Thyroid gland (tissue), 4 donors: ENCODE measurements at regions not wholly inside any gene's neighbourhood (a gene's known extent, or its start where the extent isn't known, plus 50 kb on each side); places are given as distances from the start of the nearest gene placed in this dataset.

Experiments
- DNase-seq, 2 donors: peaks; one replicate each; pipeline ENCODE4 v3.0.0-alpha.2; 2019
- H3K27ac ChIP-seq, 3 donors: fragments of 200-600 bp; sonication (generic); 1 replicate in 2 of 3; 2 replicates in 1 of 3; pipeline ENCODE4 v1.5.1; 2016 to 2019; ENCODE audit warnings: mild to moderate bottlenecking in 1 of 3, moderate library complexity in 1 of 3
- H3K27me3 ChIP-seq: fragments of 200-600 bp; sonication (generic); one replicate; pipeline ENCODE4 v1.5.1; 2019
- H3K36me3 ChIP-seq, 2 donors: fragments of 200-600 bp; sonication (generic); one replicate each; pipeline ENCODE4 v1.5.1; 2016 to 2019
- H3K4me1 ChIP-seq, 2 donors: fragments of 200-600 bp; sonication (generic); one replicate each; pipeline ENCODE4 v1.5.1; 2017 to 2019
- H3K4me3 ChIP-seq, 3 donors: fragments of 200-600 bp; sonication (generic); replicated peaks in 1 of 3; 1 replicate in 2 of 3; 2 replicates in 1 of 3; pipeline ENCODE4 v1.5.1; 2016; ENCODE audit warnings: mild to moderate bottlenecking in 1 of 3
- H3K9me3 ChIP-seq: fragments of 200-600 bp; sonication (generic); one replicate; pipeline ENCODE4 v1.5.1; 2017
- CTCF ChIP-seq, 6 experiments: fragments of 200-600 bp in 3 of 6; fragments of 450-650 bp in 3 of 6; sonication (generic) in 3 of 6; IDR thresholded peaks; one replicate each; pipeline ENCODE4 v1.5.1; 2016 to 2019; ENCODE audit warnings: antibody characterized with exemption in 6 of 6, mild to moderate bottlenecking in 2 of 6, inconsistent platforms in 1 of 6, moderate library complexity in 1 of 6
- POLR2A ChIP-seq, 2 donors: fragments of 450-650 bp; IDR thresholded peaks; one replicate each; pipeline ENCODE4 v1.6.1; 2017; ENCODE audit warnings: antibody characterized with exemption in 2 of 2, mild to moderate bottlenecking in 2 of 2, moderate library complexity in 1 of 2
- WGBS, 2 donors: methylation state at CpG; one replicate each; pipeline ENCODE4 v1.1.5; 2017; 5-methylcytosine and 5-hydroxymethylcytosine counted together
- intact Hi-C: fragments of 100-400 bp; cut with DNase I; formaldehyde crosslinking; loops from one replicate; pipeline ENCODE4 v1.15.1; 2023

GRCh38 chr6:154682633-154683125 lies 50.5 kb upstream of the SCAF8 start:
- 90 to 91% methylated on average over 10 of the region's 10 CpGs for WGBS, 2 donors
- no peak overlapping the region for H3K4me3 ChIP-seq
- no peak overlapping the region for H3K27ac ChIP-seq
- H3K9me3 ChIP-seq = no peaks in the 10 kb centered on the region
- TF ChIP-seq CTCF (IDR thresholded peaks at IDR 0.05) (no peak), POLR2A (IDR thresholded peaks at IDR 0.05) (no peak)
- intact Hi-C loops = no loop called here
- H3K4me1 ChIP-seq = no peaks in the 10 kb centered on the region
- no peaks in the 10 kb centered on the region for H3K27me3 ChIP-seq
- H3K36me3 ChIP-seq = no peaks in the 10 kb centered on the region
- DNase-seq = no peak
